GM21737 (cell line): ENCODE measurements at regions not wholly inside any gene's neighbourhood (a gene's known extent, or its start where the extent isn't known, plus 50 kb on each side); places are given as distances from the start of the nearest gene placed in this dataset.
"Not testable (repeated sequence)": the region's sequence is repeated elsewhere in the genome, so short reads cannot be mapped to it uniquely, and the experiment has no call there.

Source experiments
- ATAC-seq: cut with Tn5 transposase; IDR thresholded peaks from one replicate; pipeline ENCODE4 v1.9.1; 2021; ENCODE audit warnings: mild to moderate bottlenecking, moderate library complexity; ENCODE audit not compliant: unreplicated experiment

DNA sequence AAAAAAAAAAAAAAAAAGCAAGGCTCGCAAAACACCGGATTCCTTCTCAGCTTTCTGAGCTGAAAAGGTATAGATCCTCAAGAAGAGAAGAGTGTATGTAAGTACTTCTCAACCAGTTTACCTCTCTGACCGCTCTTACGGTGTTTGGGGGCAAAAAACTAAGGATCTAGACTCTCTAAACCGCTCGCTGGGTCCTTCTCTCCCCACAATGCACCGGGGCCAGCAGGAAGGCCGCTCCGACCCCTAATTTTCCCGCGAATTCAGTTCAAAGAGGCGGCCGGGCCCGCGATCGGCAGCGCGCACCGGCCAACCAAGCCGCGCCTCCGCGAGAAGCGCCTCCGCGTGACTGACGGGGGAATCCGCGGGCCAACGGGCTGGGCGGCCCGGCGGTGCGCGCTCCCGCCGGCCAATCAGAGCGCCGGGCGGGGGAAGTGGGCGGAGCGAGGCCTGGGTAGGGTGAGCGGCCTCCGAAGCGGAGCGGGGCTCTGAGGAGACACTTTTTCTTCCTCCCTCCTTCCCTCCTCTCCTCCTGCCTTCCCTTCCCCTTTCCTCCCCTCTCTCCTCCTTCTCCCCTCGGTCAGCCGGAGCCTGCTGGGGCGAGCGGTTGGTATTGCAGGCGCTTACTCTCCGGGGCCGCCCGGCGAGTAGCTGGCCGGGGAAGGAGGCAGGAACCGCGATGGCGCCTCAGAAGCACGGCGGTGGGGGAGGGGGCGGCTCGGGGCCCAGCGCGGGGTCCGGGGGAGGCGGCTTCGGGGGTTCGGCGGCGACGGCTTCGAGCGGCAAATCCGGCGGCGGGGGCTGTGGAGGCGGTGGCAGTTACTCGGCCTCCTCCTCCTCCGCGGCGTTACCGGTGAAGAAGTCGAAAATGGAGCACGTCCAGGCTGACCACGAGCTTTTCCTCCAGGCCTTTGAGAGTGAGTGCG lies 93.0 kb downstream of the CRLF3 start:
- peak; percentile 87 for ATAC-seq

DNA sequence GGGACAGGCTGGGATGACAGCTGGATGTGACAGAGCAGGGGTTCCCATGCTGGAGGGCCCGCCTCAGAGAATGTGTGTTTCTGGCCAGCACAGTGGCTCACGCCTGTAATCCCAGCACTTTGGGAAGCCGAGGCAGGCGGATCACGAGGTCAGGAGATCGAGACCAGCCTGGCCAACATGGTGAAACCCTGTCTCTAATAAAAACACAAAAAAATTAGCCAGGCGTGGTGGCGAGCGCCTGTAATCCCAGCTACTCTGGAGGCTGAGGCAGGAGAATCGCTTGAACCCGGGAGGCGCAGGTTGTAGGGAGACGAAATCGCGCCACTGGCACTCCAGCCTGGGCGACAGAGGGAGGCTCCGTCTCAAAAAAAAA lies 93.7 kb downstream of the CRLF3 start:
- not testable (repeated sequence) for ATAC-seq

DNA sequence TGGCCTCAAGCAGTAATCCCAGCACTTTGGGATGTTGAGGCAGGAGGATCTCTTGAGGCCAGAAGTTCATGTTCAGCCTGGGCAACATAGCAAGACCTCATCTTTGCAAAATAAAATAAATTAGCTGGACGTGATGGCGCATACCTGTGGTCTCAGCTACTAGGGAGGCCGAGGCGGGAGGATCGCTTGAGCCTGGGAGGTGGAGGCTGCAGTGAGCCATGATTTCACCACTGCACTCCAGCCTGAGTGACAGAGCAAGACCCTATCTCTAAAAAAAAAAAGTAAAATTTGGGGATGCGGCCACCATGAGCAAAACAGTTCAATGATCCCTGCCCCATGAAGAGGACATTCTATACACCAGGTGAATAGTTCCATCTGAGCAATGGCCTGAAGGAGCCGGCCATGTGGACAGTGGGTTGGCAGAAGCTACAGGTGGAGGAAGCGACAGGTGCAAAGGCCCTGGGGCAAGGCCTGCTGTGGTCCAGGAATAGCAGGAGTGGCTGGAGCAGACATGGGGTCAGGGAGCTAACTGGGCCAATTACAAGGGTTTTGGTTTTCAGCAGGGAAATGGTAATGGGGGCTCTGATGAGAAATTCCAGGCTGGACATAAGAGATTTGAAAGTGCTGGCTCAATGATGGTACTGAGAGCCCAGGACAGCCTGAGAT lies 94.2 kb downstream of the CRLF3 start:
- ATAC-seq, result not testable (repeated sequence)

DNA sequence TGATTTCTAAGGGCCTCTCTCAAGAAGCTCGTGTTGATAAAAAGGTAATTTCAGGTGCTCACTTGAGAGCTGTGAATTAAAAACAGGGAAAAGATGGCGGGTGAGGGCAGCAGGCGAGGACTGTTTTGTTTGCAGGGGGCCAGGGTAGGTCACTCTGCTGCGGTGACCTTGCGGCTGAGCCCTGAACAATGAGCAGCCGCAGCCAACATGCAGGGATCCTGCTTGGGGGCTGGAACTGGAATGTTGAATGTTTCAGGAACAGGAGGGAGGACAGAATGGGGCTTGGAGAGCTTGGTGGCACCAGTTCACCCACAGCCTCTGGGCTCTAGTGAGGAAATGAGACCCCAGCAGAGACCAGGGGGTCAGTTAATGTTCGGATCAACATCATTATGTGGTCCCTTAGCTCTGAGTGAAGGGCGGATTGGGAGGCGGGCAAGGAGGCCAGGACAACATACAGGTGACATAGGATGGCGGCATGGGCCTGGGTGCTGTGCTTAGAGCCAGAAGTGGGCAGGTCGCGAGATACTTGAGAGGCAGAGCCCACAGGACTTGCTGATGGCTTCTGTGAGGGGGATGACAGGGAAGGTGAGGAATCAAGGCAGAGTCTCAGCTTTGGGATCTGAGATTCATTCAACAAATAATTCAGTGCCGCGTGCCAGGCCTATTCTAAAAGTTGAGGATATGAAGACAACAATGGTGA lies 94.9 kb downstream of the CRLF3 start:
- not testable (repeated sequence) for ATAC-seq

DNA sequence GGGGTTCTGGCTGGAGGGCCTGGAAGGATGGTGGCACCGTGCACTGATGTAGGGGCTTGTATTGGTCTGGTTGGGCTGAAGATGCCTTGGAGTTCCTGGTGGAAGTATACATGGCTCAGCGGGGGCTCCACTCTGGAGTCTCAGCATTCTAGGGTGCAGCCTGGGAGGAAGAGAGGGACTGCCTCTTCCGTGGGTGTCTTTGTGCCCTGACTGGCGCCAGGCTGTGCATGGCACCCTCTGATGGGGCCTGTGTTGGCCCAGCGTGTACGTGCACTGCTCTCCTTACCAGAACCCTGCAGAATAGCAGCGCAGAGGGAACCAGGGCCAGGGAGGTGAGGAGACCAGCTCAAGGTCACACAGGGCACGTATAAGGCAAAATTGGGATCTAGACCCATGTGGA lies 97.0 kb downstream of the CRLF3 start:
- not testable (repeated sequence) for ATAC-seq

DNA sequence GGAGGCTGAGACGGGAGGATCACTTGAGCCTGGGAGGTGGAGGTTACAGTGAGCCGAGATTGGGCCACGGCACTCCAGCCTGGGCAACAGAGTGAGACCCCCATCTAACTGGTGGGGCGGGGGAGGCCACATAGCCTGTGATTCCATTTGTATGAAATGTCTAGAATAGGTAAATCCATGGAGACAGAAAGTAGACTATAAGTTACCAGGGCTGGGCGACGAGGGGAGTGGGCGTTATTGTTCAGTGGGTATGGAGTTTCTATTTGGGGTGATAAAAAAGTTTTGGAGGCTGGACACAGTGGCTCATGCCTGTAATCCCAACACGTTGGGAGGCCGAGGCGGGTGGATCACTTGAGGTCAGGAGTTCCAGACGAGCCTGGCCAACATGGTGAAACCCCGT lies 97.8 kb downstream of the CRLF3 start:
- not testable (repeated sequence) for ATAC-seq

DNA sequence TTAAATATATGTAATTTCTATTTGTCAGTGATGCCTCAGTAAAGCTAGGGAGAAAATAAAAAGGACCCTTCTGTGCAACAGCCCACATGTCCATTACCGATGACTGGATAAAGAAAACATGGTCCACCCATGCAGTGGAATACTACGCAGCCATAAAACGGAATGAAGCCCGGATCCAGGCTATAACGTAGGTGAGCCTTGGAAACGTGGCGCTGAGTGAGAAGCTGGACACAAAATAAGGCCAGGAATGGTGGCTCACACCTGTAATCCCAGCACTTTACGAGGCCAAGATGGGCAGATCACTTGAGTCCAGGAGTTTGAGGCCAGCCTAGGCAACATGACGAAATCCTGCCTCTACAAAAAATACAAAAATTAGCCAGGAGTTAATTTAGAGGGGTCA lies 98.2 kb downstream of the CRLF3 start:
- not testable (repeated sequence) for ATAC-seq

DNA sequence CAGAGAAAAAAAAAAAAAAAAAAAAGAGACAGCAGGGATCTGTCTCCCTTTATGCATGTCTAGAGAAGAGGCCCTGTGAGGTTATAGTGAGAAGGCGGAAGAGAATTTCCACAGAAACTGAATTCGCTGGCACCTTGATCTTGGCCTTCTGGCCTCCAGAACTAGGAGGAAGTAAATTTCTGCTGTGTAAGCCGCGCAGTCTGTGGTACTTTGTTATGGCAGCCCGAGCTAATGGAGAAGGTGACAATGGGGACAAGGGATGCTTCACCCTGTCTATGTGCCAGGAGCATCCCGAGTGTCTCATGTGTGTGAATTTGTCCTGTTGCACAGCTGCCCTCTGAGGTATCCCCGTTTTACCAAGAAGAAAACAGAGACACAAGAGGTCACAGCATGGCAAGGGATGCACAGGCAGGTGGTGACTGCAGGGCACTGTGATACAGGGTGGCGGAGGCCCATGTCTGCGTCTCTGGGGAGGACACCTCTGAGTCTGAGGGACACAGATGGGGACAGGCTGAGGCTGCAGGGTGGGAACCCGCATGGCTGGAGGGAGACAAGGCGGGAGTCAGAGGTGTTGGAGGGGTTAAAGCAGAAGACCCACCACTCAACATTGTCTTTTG lies 100.3 kb downstream of the CRLF3 start:
- ATAC-seq, result not testable (repeated sequence)

DNA sequence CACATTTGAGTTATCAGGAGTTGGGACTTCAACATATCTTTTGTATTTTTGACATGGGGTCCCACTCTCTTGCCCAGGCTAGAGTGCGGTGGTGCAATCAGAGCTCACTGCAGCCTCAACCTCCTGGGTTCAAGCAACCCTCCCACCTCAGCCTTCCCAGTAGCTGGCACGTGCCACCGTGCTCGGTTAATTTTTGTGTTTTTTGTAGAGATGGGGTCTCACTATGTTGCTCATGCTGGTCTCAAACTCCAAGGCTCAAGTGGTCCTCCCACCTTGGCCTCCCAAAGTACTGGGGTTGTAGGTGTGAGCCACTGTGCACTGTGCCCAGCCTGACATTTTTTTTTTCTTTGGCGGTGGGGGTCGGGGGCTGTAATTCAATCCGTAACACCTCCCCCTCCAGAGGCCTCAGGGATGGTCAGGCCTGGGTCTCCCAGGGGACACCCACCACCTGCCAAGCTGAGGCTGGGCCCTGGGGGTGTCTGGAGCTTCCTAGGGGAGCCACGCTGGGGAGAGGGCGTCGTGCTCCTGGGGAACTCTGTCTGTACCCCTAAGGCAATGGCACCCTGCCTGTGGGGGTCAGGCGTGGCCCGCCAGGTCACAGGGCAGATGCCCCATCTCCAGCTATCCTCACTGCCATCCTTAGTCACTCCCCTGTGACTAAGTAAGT lies 102.2 kb downstream of the CRLF3 start:
- ATAC-seq, result not testable (repeated sequence)

DNA sequence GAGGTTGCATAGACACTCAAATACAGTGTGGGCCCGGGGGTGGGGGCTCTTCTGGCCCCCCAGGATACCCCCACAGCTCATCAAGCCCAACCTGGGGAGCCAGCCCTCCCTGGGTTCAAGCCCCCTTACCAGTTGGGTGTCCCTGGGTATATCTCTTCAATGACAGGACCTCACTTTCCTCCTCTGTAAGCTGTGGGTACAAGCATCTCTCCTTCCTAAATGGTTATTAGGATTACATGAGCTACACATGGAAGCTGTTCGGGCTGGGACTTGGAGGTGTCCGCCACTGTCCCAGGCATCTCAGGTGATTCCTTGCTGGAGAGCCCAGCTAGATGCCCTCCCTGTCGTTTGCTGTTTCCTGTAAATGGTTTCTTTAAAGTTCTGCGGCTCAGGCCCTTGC lies 103.5 kb downstream of the CRLF3 start:
- not testable (repeated sequence) for ATAC-seq

DNA sequence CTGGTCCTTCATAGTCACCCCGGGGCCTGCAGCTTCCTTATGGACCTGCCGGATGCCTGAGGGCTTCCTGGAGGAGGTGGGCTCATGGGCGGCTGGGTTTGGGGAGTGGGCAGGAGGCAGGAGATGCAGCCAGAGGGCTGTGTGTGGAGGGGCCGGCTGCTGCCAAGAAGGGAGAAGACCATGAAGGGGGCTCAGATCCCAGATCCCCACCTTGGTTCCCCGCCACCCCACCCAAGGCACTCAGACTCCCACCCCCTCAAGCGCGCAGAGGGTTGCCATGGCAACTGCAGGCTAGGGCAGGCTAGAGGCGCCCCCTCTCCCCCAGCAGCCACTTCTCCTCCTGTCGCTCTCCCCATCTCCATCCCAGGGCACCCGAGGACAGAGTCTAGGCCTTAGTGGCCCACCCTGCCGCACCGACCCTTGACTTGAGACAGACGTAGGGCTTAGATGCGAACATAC lies 104.5 kb downstream of the CRLF3 start:
- no peak for ATAC-seq

DNA sequence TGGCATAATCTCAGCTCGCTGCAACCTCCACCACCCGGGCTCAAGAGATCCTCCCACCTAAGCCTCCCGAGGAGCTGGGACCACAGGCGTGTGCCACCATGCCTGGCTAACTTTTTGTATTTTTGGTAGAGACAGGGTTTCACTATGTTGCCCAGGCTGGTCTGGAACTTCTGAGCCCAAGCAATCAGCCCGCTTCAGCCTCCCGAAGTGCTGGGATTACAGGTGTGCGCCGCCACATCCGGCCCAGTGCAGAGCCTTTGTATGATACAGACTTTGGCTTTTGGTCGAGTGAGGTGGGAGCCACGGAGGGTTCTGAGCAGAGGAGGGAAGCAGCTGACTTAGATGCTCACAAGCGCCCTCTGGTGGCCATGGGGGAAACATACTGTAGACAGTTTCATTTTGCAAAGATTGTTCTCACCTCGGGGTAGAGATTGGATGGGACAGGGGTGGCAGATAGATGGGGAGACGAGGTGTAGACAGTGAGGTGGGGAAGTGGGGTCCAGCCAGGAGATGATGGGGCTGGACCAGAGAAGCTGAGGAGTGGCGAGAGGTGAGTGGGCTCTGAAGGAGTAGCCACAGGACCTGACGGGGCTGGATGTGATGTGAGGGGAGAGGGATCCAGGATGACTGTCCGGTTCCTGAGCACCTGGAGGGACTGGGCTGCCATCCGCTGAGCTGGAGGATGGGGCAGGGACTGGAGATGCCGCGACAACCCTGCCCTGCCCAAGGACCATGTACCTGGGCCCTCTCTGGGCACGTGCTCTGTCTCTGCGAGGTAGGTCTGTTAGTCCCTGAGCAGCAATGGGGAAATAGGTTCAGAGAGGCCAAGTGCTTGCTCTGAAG lies 105.1 kb downstream of the CRLF3 start:
- not testable (repeated sequence) for ATAC-seq

DNA sequence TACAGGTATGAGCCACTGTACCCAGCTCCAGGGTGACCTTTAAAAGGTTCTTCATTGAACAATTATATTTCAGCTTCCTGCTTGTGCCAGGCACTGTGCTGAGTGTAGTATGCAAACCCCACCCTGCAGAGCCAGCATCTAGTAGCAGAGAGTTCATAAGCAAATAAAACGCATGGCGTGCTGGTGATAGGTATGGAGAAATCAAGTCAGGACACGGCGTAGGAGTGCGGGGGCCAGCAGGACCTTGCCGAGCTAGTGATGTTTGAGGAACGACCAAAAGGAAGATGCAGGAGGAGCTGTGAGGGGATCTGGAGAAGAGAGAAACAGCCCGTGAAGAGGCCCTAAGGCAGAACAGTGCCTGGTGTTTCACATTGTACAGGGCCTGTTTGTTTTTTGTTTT lies 105.8 kb downstream of the CRLF3 start:
- ATAC-seq, result not testable (repeated sequence)

DNA sequence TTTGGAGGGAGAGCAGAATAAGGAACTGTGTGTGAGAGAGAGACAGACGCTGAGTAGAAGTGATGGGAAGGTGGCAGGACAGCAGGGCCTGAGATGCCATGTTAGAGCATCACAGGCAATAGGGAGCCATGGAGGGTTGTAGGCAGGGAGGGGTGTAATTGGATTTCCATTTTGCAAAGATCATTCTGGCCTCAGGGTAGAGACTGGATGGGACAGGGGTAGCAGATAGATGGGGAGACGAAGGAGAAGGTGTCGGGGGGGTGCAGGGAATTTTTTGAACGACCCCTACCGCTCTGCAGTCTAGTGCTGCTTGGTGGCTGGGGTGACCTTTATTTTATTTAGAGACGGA lies 106.4 kb downstream of the CRLF3 start:
- ATAC-seq, result not testable (repeated sequence)

DNA sequence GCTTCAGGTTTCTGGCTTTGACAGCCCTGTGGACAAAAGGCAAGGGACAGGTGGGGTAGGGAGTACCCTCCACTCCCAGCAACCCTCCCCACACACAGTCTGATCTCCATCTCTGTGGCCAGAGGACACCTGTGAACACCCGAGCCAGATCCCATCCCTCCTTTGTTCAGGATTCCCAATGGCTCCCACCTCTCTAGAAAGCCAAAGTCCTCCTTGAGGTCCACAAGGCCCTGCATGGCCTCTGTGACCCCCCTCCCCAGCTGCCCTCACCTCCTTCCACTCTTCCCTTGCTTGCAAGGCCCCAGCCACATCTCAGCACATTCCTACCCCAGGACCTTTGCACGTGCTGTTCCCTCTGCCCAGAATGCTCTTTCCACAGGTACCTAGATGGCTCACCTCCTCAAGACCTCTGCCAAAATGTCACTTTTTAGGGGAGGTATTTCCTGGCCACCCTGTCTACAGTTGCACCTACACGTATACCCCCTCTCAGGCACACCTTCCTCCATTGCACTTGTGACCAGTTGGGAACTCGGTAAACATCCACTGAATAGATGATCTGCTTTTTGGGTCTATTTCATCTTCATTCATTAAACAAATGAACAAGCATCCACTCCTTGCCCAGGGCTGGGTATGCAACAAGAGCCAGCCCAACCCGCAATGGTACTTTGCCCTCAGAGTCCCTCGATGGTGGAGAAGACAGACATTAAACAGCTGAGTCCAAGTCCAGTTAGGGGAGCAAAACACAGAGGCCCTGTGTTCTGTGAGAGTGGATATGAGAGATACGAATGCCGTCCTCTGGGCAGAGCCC lies 107.0 kb downstream of the CRLF3 start:
- no peak for ATAC-seq

DNA sequence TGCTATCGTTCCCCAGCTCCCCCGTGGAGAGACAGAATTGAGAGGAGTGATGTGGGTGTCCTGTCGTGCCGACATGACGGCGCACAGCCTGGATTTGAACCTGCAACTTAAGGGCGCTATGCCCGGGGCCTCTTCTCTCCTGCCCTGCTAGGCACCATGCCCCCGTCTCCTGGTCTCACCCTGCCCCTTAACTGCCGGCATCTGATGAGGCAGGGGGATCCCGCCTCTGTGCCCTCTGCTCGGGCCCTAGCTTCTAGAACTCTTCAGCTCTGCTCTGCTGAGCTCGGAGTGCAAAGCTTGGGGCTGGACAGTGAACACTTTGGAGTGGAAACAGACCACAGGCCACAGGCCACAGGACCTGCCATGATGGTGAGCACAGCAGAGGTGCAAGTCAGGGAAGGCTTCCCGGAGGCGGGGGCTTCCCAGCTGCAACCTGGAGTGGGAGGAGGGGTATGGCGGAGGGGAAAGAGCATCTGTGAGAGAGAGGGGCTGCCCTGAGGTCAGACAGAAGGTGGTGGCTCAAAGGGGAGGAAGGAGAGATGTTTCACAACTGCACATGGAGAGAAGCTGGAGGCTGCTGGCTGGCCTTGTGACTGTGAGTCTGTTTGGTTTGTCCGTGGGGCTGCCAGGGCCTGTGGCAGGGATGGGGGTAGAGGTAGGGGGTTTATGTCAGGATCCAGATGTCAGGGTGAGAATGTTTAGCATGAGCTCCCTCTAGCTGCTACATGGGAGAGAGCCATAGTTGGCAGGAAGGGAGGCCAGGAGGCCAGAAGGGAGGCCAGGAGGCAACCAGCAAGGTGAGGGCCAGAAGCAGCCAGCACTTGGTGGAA lies 107.8 kb downstream of the CRLF3 start:
- ATAC-seq, result no peak

DNA sequence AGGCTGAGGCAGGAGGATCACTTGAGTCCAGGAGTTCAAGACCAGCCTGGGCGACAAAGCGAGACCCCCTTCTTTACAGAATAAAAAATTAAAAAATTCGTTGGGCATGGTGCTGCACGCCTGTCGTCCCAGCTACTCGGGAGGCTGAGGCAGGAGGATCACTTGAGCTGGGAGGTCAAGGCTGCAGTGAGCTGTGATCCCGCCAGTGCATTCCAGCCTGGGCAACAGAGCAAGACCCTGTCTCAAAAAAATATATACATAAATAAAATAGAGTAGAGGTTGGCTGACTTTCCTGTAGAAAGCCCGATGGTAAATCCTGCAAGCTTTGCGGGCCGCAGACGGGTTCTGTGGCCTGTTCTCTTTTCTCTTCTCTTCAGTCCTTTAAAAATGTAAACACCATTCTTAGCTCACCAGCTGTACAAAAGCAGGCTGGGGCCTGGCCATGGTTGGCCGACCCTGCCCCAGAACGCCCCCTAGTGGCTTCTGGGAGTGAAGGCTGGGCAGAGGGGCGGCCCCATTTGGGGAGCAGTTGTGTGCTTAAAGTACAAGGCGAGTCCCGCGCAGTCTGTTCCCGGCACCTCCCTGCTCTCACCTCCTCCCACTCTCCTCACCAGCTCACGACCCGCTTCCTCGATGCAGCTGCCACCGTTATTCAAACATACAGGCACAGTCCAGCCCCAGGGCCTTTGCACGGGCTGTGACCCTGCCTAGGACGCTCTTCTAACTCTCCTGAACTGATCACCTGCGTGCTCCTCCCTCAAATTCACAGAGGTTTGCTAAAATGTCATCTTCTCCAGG lies 109.5 kb downstream of the CRLF3 start:
- not testable (repeated sequence) for ATAC-seq
